ENCODE measurements at regions not wholly inside any gene's neighbourhood (a gene's known extent, or its start where the extent isn't known, plus 50 kb on each side); places are given as distances from the start of the nearest gene placed in this dataset.

DNA sequence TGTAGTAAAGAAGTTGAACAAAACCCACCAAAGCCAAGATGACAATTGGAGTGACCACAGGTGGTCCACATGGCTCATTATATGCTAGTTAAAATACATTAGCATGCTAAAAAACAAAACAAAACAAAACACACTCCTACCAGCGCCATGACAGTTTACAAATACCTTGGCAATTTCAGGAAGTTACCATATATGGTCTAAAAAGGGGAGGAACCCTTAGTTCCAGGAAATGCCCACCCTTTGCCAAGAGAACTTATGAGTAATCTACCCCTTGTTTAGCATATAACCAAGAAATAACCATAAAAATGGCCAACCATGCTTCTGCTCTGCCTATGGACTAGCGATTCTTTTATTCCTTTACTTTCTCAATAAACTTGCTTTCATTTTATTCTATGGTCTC, 979.1 kb upstream of the POT1 start (continued):
- TF ChIP-seq, protein P1, sequence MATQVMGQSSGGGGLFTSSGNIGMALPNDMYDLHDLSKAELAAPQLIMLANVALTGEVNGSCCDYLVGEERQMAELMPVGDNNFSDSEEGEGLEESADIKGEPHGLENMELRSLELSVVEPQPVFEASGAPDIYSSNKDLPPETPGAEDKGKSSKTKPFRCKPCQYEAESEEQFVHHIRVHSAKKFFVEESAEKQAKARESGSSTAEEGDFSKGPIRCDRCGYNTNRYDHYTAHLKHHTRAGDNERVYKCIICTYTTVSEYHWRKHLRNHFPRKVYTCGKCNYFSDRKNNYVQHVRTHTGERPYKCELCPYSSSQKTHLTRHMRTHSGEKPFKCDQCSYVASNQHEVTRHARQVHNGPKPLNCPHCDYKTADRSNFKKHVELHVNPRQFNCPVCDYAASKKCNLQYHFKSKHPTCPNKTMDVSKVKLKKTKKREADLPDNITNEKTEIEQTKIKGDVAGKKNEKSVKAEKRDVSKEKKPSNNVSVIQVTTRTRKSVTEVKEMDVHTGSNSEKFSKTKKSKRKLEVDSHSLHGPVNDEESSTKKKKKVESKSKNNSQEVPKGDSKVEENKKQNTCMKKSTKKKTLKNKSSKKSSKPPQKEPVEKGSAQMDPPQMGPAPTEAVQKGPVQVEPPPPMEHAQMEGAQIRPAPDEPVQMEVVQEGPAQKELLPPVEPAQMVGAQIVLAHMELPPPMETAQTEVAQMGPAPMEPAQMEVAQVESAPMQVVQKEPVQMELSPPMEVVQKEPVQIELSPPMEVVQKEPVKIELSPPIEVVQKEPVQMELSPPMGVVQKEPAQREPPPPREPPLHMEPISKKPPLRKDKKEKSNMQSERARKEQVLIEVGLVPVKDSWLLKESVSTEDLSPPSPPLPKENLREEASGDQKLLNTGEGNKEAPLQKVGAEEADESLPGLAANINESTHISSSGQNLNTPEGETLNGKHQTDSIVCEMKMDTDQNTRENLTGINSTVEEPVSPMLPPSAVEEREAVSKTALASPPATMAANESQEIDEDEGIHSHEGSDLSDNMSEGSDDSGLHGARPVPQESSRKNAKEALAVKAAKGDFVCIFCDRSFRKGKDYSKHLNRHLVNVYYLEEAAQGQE (IDR thresholded peaks at IDR 0.05) = no peak

DNA sequence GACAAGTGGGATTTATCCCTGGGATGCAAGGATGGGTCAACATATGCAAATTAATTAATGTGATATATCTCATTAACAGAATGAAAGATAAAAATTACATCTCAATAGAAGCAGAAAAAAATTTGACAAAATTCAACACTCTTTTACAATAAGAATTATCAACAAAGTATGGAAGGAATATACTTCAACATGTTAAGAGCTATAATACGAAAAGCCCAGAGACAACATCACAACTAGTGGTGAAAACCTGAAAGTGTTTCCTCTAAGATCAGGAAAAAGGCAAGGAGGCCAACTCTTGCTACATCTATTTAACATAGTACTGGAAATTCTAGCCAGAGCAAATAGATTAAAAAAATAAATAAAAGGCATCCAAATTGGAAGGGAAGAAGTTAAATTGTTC, 970.0 kb upstream of the POT1 start:
- Histone ChIP-seq H3K9me3 (no peaks in the 10 kb centered on the region; the same call in 2 of the 3 replicates), H3K4me1 (no peaks in the 10 kb centered on the region), H3K27ac (no peak overlapping the region), H3K4me3 (no peak overlapping the region), H3K4me2 (no peak overlapping the region)
- TF ChIP-seq EHF (CRISPR knock-in tag; IDR thresholded peaks at IDR 0.05) (no peak), CBX8 (IDR thresholded peaks at IDR 0.05) (no peak), RAD21 (conservative IDR thresholded peaks at IDR 0.05 in 1 of 2, IDR thresholded peaks at IDR 0.05 in 1 of 2) (no peak), POLR2A (IDR thresholded peaks at IDR 0.05; ENCODE audit: low read length) (no peak), EP300 (IDR thresholded peaks at IDR 0.05) (no peak), JUNB (IDR thresholded peaks at IDR 0.05) (no peak), CBX2 (IDR thresholded peaks at IDR 0.05; ENCODE audit: borderline replicate concordance, low read depth) (no peak), ZFP36 (IDR thresholded peaks at IDR 0.05; ENCODE audit: borderline replicate concordance, partially characterized antibody) (no peak), MAFK (IDR thresholded peaks at IDR 0.05; ENCODE audit: partially characterized antibody) (no peak), TP53 (CRISPR knock-in tag; IDR thresholded peaks at IDR 0.05) (no peak), HES2 (IDR thresholded peaks at IDR 0.05) (no peak)
- TF ChIP-seq, protein P2, sequence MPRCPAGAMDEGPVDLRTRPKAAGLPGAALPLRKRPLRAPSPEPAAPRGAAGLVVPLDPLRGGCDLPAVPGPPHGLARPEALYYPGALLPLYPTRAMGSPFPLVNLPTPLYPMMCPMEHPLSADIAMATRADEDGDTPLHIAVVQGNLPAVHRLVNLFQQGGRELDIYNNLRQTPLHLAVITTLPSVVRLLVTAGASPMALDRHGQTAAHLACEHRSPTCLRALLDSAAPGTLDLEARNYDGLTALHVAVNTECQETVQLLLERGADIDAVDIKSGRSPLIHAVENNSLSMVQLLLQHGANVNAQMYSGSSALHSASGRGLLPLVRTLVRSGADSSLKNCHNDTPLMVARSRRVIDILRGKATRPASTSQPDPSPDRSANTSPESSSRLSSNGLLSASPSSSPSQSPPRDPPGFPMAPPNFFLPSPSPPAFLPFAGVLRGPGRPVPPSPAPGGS (IDR thresholded peaks at IDR 0.05) = no peak
- TF ChIP-seq, protein P3, sequence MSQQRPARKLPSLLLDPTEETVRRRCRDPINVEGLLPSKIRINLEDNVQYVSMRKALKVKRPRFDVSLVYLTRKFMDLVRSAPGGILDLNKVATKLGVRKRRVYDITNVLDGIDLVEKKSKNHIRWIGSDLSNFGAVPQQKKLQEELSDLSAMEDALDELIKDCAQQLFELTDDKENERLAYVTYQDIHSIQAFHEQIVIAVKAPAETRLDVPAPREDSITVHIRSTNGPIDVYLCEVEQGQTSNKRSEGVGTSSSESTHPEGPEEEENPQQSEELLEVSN (IDR thresholded peaks at IDR 0.05; ENCODE audit: borderline replicate concordance, low read depth) = no peak
- no peak for ATAC-seq
- CTCF ChIA-PET = no interaction called here
- 5% methylated on average over 1 of the region's 1 CpG for WGBS (ENCODE audit: missing lambda C conversion rate)
- POLR2A ChIA-PET = no interaction called here
- no peak for FAIRE-seq
- DNase-seq (ENCODE audit: low read depth in 1 of 2, low spot score in 1 of 2) = no peak

DNA sequence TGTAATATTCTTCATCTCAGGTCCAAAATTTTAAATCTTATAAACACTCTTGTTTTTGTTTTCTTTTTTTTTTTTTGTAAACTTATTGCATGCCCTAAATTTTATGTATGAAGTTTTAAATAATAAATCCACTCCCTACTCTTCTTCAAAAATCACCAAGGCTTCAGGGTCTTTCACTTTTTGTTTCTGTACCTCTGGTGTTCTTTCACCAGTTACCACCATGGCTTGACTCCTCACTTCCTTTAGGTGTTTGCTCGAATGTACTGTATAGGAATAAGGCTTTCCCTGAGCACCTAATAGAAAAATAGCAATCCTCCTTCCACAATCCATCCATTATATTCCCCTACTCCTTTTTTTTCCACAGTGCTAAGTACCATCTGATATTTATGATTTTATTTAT, 962.8 kb upstream of the POT1 start:
- Histone ChIP-seq H3K4me1 (no peaks in the 10 kb centered on the region), H3K4me3 (no peak overlapping the region), H3K9me3 (no peaks in the 10 kb centered on the region), H3K4me2 (no peak overlapping the region), H3K27ac (no peak overlapping the region)
- FAIRE-seq (no peak), ATAC-seq (no peak), DNase-seq (ENCODE audit: low read depth in 1 of 2, low spot score in 1 of 2) (no peak)
- no peak for TF ChIP-seq SMC3 (IDR thresholded peaks at IDR 0.05)
- TF ChIP-seq PBX3 (IDR thresholded peaks at IDR 0.05) = no peak
- no peak for TF ChIP-seq SREBF2 (IDR thresholded peaks at IDR 0.05)
- no peak for TF ChIP-seq KDM1A (IDR thresholded peaks at IDR 0.05; ENCODE audit: low read depth)
- no peak for TF ChIP-seq MYC (IDR thresholded peaks at IDR 0.05; ENCODE audit: borderline replicate concordance, low read length)
- TF ChIP-seq, protein P4, sequence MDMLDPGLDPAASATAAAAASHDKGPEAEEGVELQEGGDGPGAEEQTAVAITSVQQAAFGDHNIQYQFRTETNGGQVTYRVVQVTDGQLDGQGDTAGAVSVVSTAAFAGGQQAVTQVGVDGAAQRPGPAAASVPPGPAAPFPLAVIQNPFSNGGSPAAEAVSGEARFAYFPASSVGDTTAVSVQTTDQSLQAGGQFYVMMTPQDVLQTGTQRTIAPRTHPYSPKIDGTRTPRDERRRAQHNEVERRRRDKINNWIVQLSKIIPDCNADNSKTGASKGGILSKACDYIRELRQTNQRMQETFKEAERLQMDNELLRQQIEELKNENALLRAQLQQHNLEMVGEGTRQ (IDR thresholded peaks at IDR 0.05) = no peak
- TF ChIP-seq POLR2A (IDR thresholded peaks at IDR 0.05; ENCODE audit: low read length) = no peak
- TF ChIP-seq CHD4 (IDR thresholded peaks at IDR 0.05; ENCODE audit: borderline replicate concordance) = no peak
- TF ChIP-seq CBX2 (IDR thresholded peaks at IDR 0.05; ENCODE audit: borderline replicate concordance, low read depth) = no peak
- TF ChIP-seq HOXB5 (CRISPR knock-in tag; IDR thresholded peaks at IDR 0.05) = no peak
- no peak for TF ChIP-seq NR3C1 (IDR thresholded peaks at IDR 0.05)
- TF ChIP-seq MAFK (IDR thresholded peaks at IDR 0.05; ENCODE audit: partially characterized antibody) = no peak
- no peak for TF ChIP-seq CHD2 (IDR thresholded peaks at IDR 0.05; ENCODE audit: low read length, partially characterized antibody)
- TF ChIP-seq ELK1 (IDR thresholded peaks at IDR 0.05; ENCODE audit: low read depth, low read length) = no peak
- no peak for TF ChIP-seq HES2 (IDR thresholded peaks at IDR 0.05)
- WGBS (ENCODE audit: missing lambda C conversion rate) = 0% methylated on average over 1 of the region's 1 CpG
- POLR2A ChIA-PET = no interaction called here
- CTCF ChIA-PET = no interaction called here
